ENCODE measurements at regions not wholly inside any gene's neighbourhood (a gene's known extent, or its start where the extent isn't known, plus 50 kb on each side); places are given as distances from the start of the nearest gene placed in this dataset.

- no peaks in the 10 kb centered on the region for H3K4me1 ChIP-seq (ENCODE audit: control insufficient read depth, insufficient read depth, low read length)
- H3K36me3 ChIP-seq (ENCODE audit: control insufficient read depth, insufficient read depth, low read length, severe bottlenecking), result no peaks in the 10 kb centered on the region
- no peak for DNase-seq (ENCODE audit: low read depth)
- H3K27me3 ChIP-seq (replicated peaks; ENCODE audit: control insufficient read depth, insufficient read depth, low read length), result no peaks in the 10 kb centered on the region
- no peak overlapping the region for H3K9ac ChIP-seq (ENCODE audit: low read length)
- H3K9me3 ChIP-seq (ENCODE audit: control insufficient read depth, low read length), result peaks cover 9% of the 10 kb centered on the region
- no peak overlapping the region for H3K4me3 ChIP-seq (ENCODE audit: low read length)
Measured at GRCh38 chr2:22855081-22855480, 529.9 kb upstream of the KLHL29 start.

GRCh38 chr2:22855761-22856184 lies 529.2 kb upstream of the KLHL29 start:
- DNase-seq (ENCODE audit: low read depth), result no peak
- H3K4me1 ChIP-seq (ENCODE audit: control insufficient read depth, insufficient read depth, low read length), result no peaks in the 10 kb centered on the region

GRCh38 chr2:22867973-22868372 lies 517.0 kb upstream of the KLHL29 start:
- Histone ChIP-seq H3K27me3 (replicated peaks; ENCODE audit: control insufficient read depth, insufficient read depth, low read length) (no peaks in the 10 kb centered on the region), H3K4me1 (ENCODE audit: control insufficient read depth, insufficient read depth, low read length) (no peaks in the 10 kb centered on the region), H3K36me3 (ENCODE audit: control insufficient read depth, insufficient read depth, low read length, severe bottlenecking) (no peaks in the 10 kb centered on the region), H3K9me3 (ENCODE audit: control insufficient read depth, low read length) (no peaks in the 10 kb centered on the region), H3K9ac (ENCODE audit: low read length) (no peak overlapping the region), H3K4me3 (ENCODE audit: low read length) (no peak overlapping the region)
- no peak for DNase-seq (ENCODE audit: low read depth)

More at GRCh38 chr2:22855761-22856184, 529.2 kb upstream of the KLHL29 start:
- Histone ChIP-seq H3K9me3 (ENCODE audit: control insufficient read depth, low read length) (peaks cover 7% of the 10 kb centered on the region), H3K36me3 (ENCODE audit: control insufficient read depth, insufficient read depth, low read length, severe bottlenecking) (no peaks in the 10 kb centered on the region), H3K27me3 (replicated peaks; ENCODE audit: control insufficient read depth, insufficient read depth, low read length) (no peaks in the 10 kb centered on the region), H3K4me3 (ENCODE audit: low read length) (no peak overlapping the region), H3K9ac (ENCODE audit: low read length) (no peak overlapping the region)

- Histone ChIP-seq H3K36me3 (ENCODE audit: control insufficient read depth, insufficient read depth, low read length, severe bottlenecking) (no peaks in the 10 kb centered on the region), H3K9me3 (ENCODE audit: control insufficient read depth, low read length) (peaks cover 14% of the 10 kb centered on the region), H3K4me1 (ENCODE audit: control insufficient read depth, insufficient read depth, low read length) (no peaks in the 10 kb centered on the region), H3K27me3 (replicated peaks; ENCODE audit: control insufficient read depth, insufficient read depth, low read length) (no peaks in the 10 kb centered on the region), H3K4me3 (ENCODE audit: low read length) (no peak overlapping the region), H3K9ac (ENCODE audit: low read length) (no peak overlapping the region)
- DNase-seq (ENCODE audit: low read depth), result no peak
Measured at GRCh38 chr2:22878121-22878520, 506.9 kb upstream of the KLHL29 start.

GRCh38 chr2:22879009-22879863 lies 505.7 kb upstream of the KLHL29 start:
- H3K9ac ChIP-seq (ENCODE audit: low read length), result no peak overlapping the region
- no peak for DNase-seq (ENCODE audit: low read depth)

GRCh38 chr2:22880161-22880560 lies 504.8 kb upstream of the KLHL29 start:
- H3K9me3 ChIP-seq (ENCODE audit: control insufficient read depth, low read length), result peaks cover 12% of the 10 kb centered on the region
- no peak overlapping the region for H3K9ac ChIP-seq (ENCODE audit: low read length)
- no peak for DNase-seq (ENCODE audit: low read depth)

More at GRCh38 chr2:22879009-22879863, 505.7 kb upstream of the KLHL29 start:
- Histone ChIP-seq H3K9me3 (ENCODE audit: control insufficient read depth, low read length) (peaks cover 14% of the 10 kb centered on the region), H3K36me3 (ENCODE audit: control insufficient read depth, insufficient read depth, low read length, severe bottlenecking) (no peaks in the 10 kb centered on the region), H3K4me3 (ENCODE audit: low read length) (no peak overlapping the region), H3K27me3 (replicated peaks; ENCODE audit: control insufficient read depth, insufficient read depth, low read length) (no peaks in the 10 kb centered on the region), H3K4me1 (ENCODE audit: control insufficient read depth, insufficient read depth, low read length) (no peaks in the 10 kb centered on the region)

GRCh38 chr2:22882011-22882410 lies 503.0 kb upstream of the KLHL29 start:
- Histone ChIP-seq H3K27me3 (replicated peaks; ENCODE audit: control insufficient read depth, insufficient read depth, low read length) (no peaks in the 10 kb centered on the region), H3K9ac (ENCODE audit: low read length) (no peak overlapping the region), H3K36me3 (ENCODE audit: control insufficient read depth, insufficient read depth, low read length, severe bottlenecking) (no peaks in the 10 kb centered on the region), H3K4me3 (ENCODE audit: low read length) (no peak overlapping the region), H3K4me1 (ENCODE audit: control insufficient read depth, insufficient read depth, low read length) (no peaks in the 10 kb centered on the region), H3K9me3 (ENCODE audit: control insufficient read depth, low read length) (no peaks in the 10 kb centered on the region)
- no peak for DNase-seq (ENCODE audit: low read depth)

More at GRCh38 chr2:22880161-22880560, 504.8 kb upstream of the KLHL29 start:
- H3K27me3 ChIP-seq (replicated peaks; ENCODE audit: control insufficient read depth, insufficient read depth, low read length), result no peaks in the 10 kb centered on the region
- no peaks in the 10 kb centered on the region for H3K4me1 ChIP-seq (ENCODE audit: control insufficient read depth, insufficient read depth, low read length)
- H3K36me3 ChIP-seq (ENCODE audit: control insufficient read depth, insufficient read depth, low read length, severe bottlenecking), result no peaks in the 10 kb centered on the region
- H3K4me3 ChIP-seq (ENCODE audit: low read length), result no peak overlapping the region

- no peaks in the 10 kb centered on the region for H3K4me1 ChIP-seq (ENCODE audit: control insufficient read depth, insufficient read depth, low read length)
- H3K27me3 ChIP-seq (replicated peaks; ENCODE audit: control insufficient read depth, insufficient read depth, low read length), result no peaks in the 10 kb centered on the region
- DNase-seq (ENCODE audit: low read depth), result no peak
- no peak overlapping the region for H3K9ac ChIP-seq (ENCODE audit: low read length)
- no peaks in the 10 kb centered on the region for H3K9me3 ChIP-seq (ENCODE audit: control insufficient read depth, low read length)
- no peaks in the 10 kb centered on the region for H3K36me3 ChIP-seq (ENCODE audit: control insufficient read depth, insufficient read depth, low read length, severe bottlenecking)
- no peak overlapping the region for H3K4me3 ChIP-seq (ENCODE audit: low read length)
Measured at GRCh38 chr2:22882643-22883042, 502.3 kb upstream of the KLHL29 start.

- Histone ChIP-seq H3K9me3 (ENCODE audit: control insufficient read depth, low read length) (no peaks in the 10 kb centered on the region), H3K4me1 (ENCODE audit: control insufficient read depth, insufficient read depth, low read length) (no peaks in the 10 kb centered on the region), H3K4me3 (ENCODE audit: low read length) (no peak overlapping the region), H3K27me3 (replicated peaks; ENCODE audit: control insufficient read depth, insufficient read depth, low read length) (no peaks in the 10 kb centered on the region), H3K36me3 (ENCODE audit: control insufficient read depth, insufficient read depth, low read length, severe bottlenecking) (no peaks in the 10 kb centered on the region), H3K9ac (ENCODE audit: low read length) (no peak overlapping the region)
- DNase-seq (ENCODE audit: low read depth), result no peak
Measured at GRCh38 chr2:22883054-22883453, 501.9 kb upstream of the KLHL29 start.

- DNase-seq (ENCODE audit: low read depth), result no peak
- no peaks in the 10 kb centered on the region for H3K36me3 ChIP-seq (ENCODE audit: control insufficient read depth, insufficient read depth, low read length, severe bottlenecking)
- no peaks in the 10 kb centered on the region for H3K4me1 ChIP-seq (ENCODE audit: control insufficient read depth, insufficient read depth, low read length)
- H3K27me3 ChIP-seq (replicated peaks; ENCODE audit: control insufficient read depth, insufficient read depth, low read length), result no peaks in the 10 kb centered on the region
- H3K4me3 ChIP-seq (ENCODE audit: low read length), result no peak overlapping the region
- no peak overlapping the region for H3K9ac ChIP-seq (ENCODE audit: low read length)
- no peaks in the 10 kb centered on the region for H3K9me3 ChIP-seq (ENCODE audit: control insufficient read depth, low read length)
Measured at GRCh38 chr2:22885245-22885644, 499.7 kb upstream of the KLHL29 start.

GRCh38 chr2:22887426-22887825 lies 497.6 kb upstream of the KLHL29 start:
- Histone ChIP-seq H3K9me3 (ENCODE audit: control insufficient read depth, low read length) (no peaks in the 10 kb centered on the region), H3K4me1 (ENCODE audit: control insufficient read depth, insufficient read depth, low read length) (no peaks in the 10 kb centered on the region)
- no peak for DNase-seq (ENCODE audit: low read depth)

More at GRCh38 chr2:22887426-22887825, 497.6 kb upstream of the KLHL29 start:
- no peaks in the 10 kb centered on the region for H3K36me3 ChIP-seq (ENCODE audit: control insufficient read depth, insufficient read depth, low read length, severe bottlenecking)
- no peak overlapping the region for H3K9ac ChIP-seq (ENCODE audit: low read length)
- no peak overlapping the region for H3K4me3 ChIP-seq (ENCODE audit: low read length)
- no peaks in the 10 kb centered on the region for H3K27me3 ChIP-seq (replicated peaks; ENCODE audit: control insufficient read depth, insufficient read depth, low read length)
